IPS-18a (cell line): ENCODE measurements at regions not wholly inside any gene's neighbourhood (a gene's known extent, or its start where the extent isn't known, plus 50 kb on each side); places are given as distances from the start of the nearest gene placed in this dataset.

Experiments
- H3K27ac ChIP-seq: one replicate; pipeline ENCODE4 v1.5.1; 2013; ENCODE audit warnings: low read length
- H3K27me3 ChIP-seq: one replicate; pipeline ENCODE4 v1.6.1; 2013; ENCODE audit warnings: mild to moderate bottlenecking, low read length; ENCODE audit not compliant: control insufficient read depth, insufficient read depth
- H3K36me3 ChIP-seq: one replicate; pipeline ENCODE4 v1.6.1; 2013; ENCODE audit warnings: low read depth, low read length; ENCODE audit not compliant: control insufficient read depth
- H3K4me1 ChIP-seq: one replicate; pipeline ENCODE4 v1.6.1; 2013; ENCODE audit warnings: low read depth, low read length; ENCODE audit not compliant: control insufficient read depth
- H3K4me3 ChIP-seq: one replicate; pipeline ENCODE4 v1.5.1; 2013; ENCODE audit warnings: low read length
- H3K9ac ChIP-seq: one replicate; pipeline ENCODE4 v1.6.1; 2013; ENCODE audit warnings: mild to moderate bottlenecking, low read length, moderate library complexity
- H3K9me3 ChIP-seq: one replicate; pipeline ENCODE4 v1.6.1; 2013; ENCODE audit warnings: low read depth, low read length; ENCODE audit not compliant: control insufficient read depth

- H3K9me3 ChIP-seq: no peaks in the 10 kb centered on the region
- no peak overlapping the region for H3K4me3 ChIP-seq
- H3K4me1 ChIP-seq: no peaks in the 10 kb centered on the region
- no peaks in the 10 kb centered on the region for H3K27me3 ChIP-seq
- no peak overlapping the region for H3K9ac ChIP-seq
- H3K36me3 ChIP-seq: no peaks in the 10 kb centered on the region
- no peak overlapping the region for H3K27ac ChIP-seq
Observed at GRCh38 chr6:95660544-95660943, 83.2 kb downstream of the MANEA start.

- Histone ChIP-seq H3K9ac (no peak overlapping the region), H3K36me3 (no peaks in the 10 kb centered on the region), H3K9me3 (peaks cover 14% of the 10 kb centered on the region), H3K4me1 (no peaks in the 10 kb centered on the region), H3K27ac (no peak overlapping the region), H3K4me3 (no peak overlapping the region), H3K27me3 (no peaks in the 10 kb centered on the region)
Observed at GRCh38 chr6:95670011-95670463, 92.7 kb downstream of the MANEA start.

- Histone ChIP-seq H3K27ac (no peak overlapping the region), H3K4me3 (no peak overlapping the region), H3K9ac (no peak overlapping the region), H3K9me3 (no peaks in the 10 kb centered on the region), H3K36me3 (no peaks in the 10 kb centered on the region), H3K4me1 (no peaks in the 10 kb centered on the region), H3K27me3 (no peaks in the 10 kb centered on the region)
Observed at GRCh38 chr6:95676011-95676628, 98.8 kb downstream of the MANEA start.

- Histone ChIP-seq H3K27ac (no peak overlapping the region), H3K27me3 (no peaks in the 10 kb centered on the region), H3K4me1 (peaks cover 6% of the 10 kb centered on the region), H3K9me3 (no peaks in the 10 kb centered on the region), H3K36me3 (no peaks in the 10 kb centered on the region), H3K9ac (no peak overlapping the region), H3K4me3 (no peak overlapping the region)
Observed at GRCh38 chr6:95679981-95680380, 102.6 kb downstream of the MANEA start.

- Histone ChIP-seq H3K36me3 (no peaks in the 10 kb centered on the region), H3K4me3 (no peak overlapping the region), H3K27ac (no peak overlapping the region), H3K27me3 (no peaks in the 10 kb centered on the region), H3K9me3 (no peaks in the 10 kb centered on the region), H3K9ac (no peak overlapping the region), H3K4me1 (peaks cover 9% of the 10 kb centered on the region)
Observed at GRCh38 chr6:95681736-95682135, 104.4 kb downstream of the MANEA start.

GRCh38 chr6:95682476-95682875 is 105.1 kb downstream of the MANEA start:
- H3K9me3 ChIP-seq: no peaks in the 10 kb centered on the region
- no peak overlapping the region for H3K4me3 ChIP-seq
- no peak overlapping the region for H3K9ac ChIP-seq
- H3K27ac ChIP-seq: no peak overlapping the region
- H3K36me3 ChIP-seq: no peaks in the 10 kb centered on the region
- H3K4me1 ChIP-seq: peaks cover 9% of the 10 kb centered on the region
- no peaks in the 10 kb centered on the region for H3K27me3 ChIP-seq

- Histone ChIP-seq H3K27me3 (no peaks in the 10 kb centered on the region), H3K9ac (no peak overlapping the region), H3K27ac (no peak overlapping the region), H3K4me3 (no peak overlapping the region), H3K36me3 (no peaks in the 10 kb centered on the region), H3K4me1 (peaks cover 9% of the 10 kb centered on the region), H3K9me3 (no peaks in the 10 kb centered on the region)
Observed at GRCh38 chr6:95685822-95686221, 108.5 kb downstream of the MANEA start.

- H3K27ac ChIP-seq: no peak overlapping the region
Observed at GRCh38 chr6:95686272-95686671, 108.9 kb downstream of the MANEA start.

GRCh38 chr6:95686895-95687294 is 109.6 kb downstream of the MANEA start:
- Histone ChIP-seq H3K9me3 (no peaks in the 10 kb centered on the region), H3K4me3 (no peak overlapping the region), H3K36me3 (no peaks in the 10 kb centered on the region), H3K9ac (no peak overlapping the region), H3K27me3 (no peaks in the 10 kb centered on the region), H3K27ac (no peak overlapping the region), H3K4me1 (peaks cover 9% of the 10 kb centered on the region)

More at GRCh38 chr6:95686272-95686671, 108.9 kb downstream of the MANEA start:
- Histone ChIP-seq H3K36me3 (no peaks in the 10 kb centered on the region), H3K9ac (no peak overlapping the region), H3K27me3 (no peaks in the 10 kb centered on the region), H3K9me3 (no peaks in the 10 kb centered on the region), H3K4me3 (no peak overlapping the region), H3K4me1 (peaks cover 9% of the 10 kb centered on the region)

GRCh38 chr6:95687839-95688238 is 110.5 kb downstream of the MANEA start:
- H3K36me3 ChIP-seq: no peaks in the 10 kb centered on the region
- no peak overlapping the region for H3K9ac ChIP-seq
- H3K4me1 ChIP-seq: peaks cover 9% of the 10 kb centered on the region
- no peaks in the 10 kb centered on the region for H3K27me3 ChIP-seq
- no peaks in the 10 kb centered on the region for H3K9me3 ChIP-seq
- no peak overlapping the region for H3K27ac ChIP-seq
- H3K4me3 ChIP-seq: no peak overlapping the region

GRCh38 chr6:95690328-95690727 is 113.0 kb downstream of the MANEA start:
- Histone ChIP-seq H3K27me3 (no peaks in the 10 kb centered on the region), H3K4me1 (peaks cover 4% of the 10 kb centered on the region), H3K9me3 (no peaks in the 10 kb centered on the region), H3K4me3 (no peak overlapping the region), H3K36me3 (no peaks in the 10 kb centered on the region), H3K27ac (no peak overlapping the region), H3K9ac (no peak overlapping the region)

- no peaks in the 10 kb centered on the region for H3K27me3 ChIP-seq
- H3K4me3 ChIP-seq: no peak overlapping the region
- no peaks in the 10 kb centered on the region for H3K4me1 ChIP-seq
- H3K27ac ChIP-seq: no peak overlapping the region
- H3K9ac ChIP-seq: no peak overlapping the region
- no peaks in the 10 kb centered on the region for H3K9me3 ChIP-seq
- H3K36me3 ChIP-seq: no peaks in the 10 kb centered on the region
Observed at GRCh38 chr6:95693108-95693507, 115.8 kb downstream of the MANEA start.
